ENCODE measurements at regions not wholly inside any gene's neighbourhood (a gene's known extent, or its start where the extent isn't known, plus 50 kb on each side); places are given as distances from the start of the nearest gene placed in this dataset.

- TF ChIP-seq CTCF (IDR thresholded peaks at IDR 0.05; ENCODE audit: unreplicated experiment) = no peak
- Mint-ChIP-seq H3K27me3 (peaks cover 16% of the 10 kb centered on the region), H3K9me3 (ENCODE audit: low read depth) (no peaks in the 10 kb centered on the region), H3K36me3 (ENCODE audit: insufficient read depth) (no peaks in the 10 kb centered on the region), H3K4me3 (ENCODE audit: low read depth) (no peak overlapping the region), H3K4me1 (ENCODE audit: low read depth) (no peaks in the 10 kb centered on the region), H3K27ac (no peak overlapping the region)
- DNase-seq (ENCODE audit: low spot score, unreplicated experiment) = no peak
Measured at GRCh38 chr22:27123880-27124279, 466.5 kb downstream of the MIAT start.

- no peaks in the 10 kb centered on the region for H3K4me1 Mint-ChIP-seq (ENCODE audit: low read depth)
- peaks cover 20% of the 10 kb centered on the region for H3K27me3 Mint-ChIP-seq
- no peak overlapping the region for H3K4me3 Mint-ChIP-seq (ENCODE audit: low read depth)
- TF ChIP-seq CTCF (IDR thresholded peaks at IDR 0.05; ENCODE audit: unreplicated experiment) = no peak
- DNase-seq (ENCODE audit: low spot score, unreplicated experiment) = no peak
- H3K9me3 Mint-ChIP-seq (ENCODE audit: low read depth) = no peaks in the 10 kb centered on the region
- no peak overlapping the region for H3K27ac Mint-ChIP-seq
- H3K36me3 Mint-ChIP-seq (ENCODE audit: insufficient read depth) = no peaks in the 10 kb centered on the region
Measured at GRCh38 chr22:27124351-27124966, 467.1 kb downstream of the MIAT start.

- no peaks in the 10 kb centered on the region for H3K36me3 Mint-ChIP-seq (ENCODE audit: insufficient read depth)
- H3K27ac Mint-ChIP-seq = no peak overlapping the region
- no peak for TF ChIP-seq CTCF (IDR thresholded peaks at IDR 0.05; ENCODE audit: unreplicated experiment)
- peaks cover 20% of the 10 kb centered on the region for H3K27me3 Mint-ChIP-seq
- no peaks in the 10 kb centered on the region for H3K9me3 Mint-ChIP-seq (ENCODE audit: low read depth)
- no peak for DNase-seq (ENCODE audit: low spot score, unreplicated experiment)
- H3K4me1 Mint-ChIP-seq (ENCODE audit: low read depth) = no peaks in the 10 kb centered on the region
- H3K4me3 Mint-ChIP-seq (ENCODE audit: low read depth) = no peak overlapping the region
Measured at GRCh38 chr22:27125539-27125938, 468.2 kb downstream of the MIAT start.

- DNase-seq (ENCODE audit: low spot score, unreplicated experiment) = no peak
- Mint-ChIP-seq H3K36me3 (ENCODE audit: insufficient read depth) (no peaks in the 10 kb centered on the region), H3K4me1 (ENCODE audit: low read depth) (no peaks in the 10 kb centered on the region), H3K9me3 (ENCODE audit: low read depth) (no peaks in the 10 kb centered on the region), H3K27me3 (peaks cover 32% of the 10 kb centered on the region), H3K4me3 (ENCODE audit: low read depth) (no peak overlapping the region), H3K27ac (no peak overlapping the region)
- TF ChIP-seq CTCF (IDR thresholded peaks at IDR 0.05; ENCODE audit: unreplicated experiment) = no peak
Measured at GRCh38 chr22:27127911-27128310, 470.5 kb downstream of the MIAT start.

- Mint-ChIP-seq H3K9me3 (ENCODE audit: low read depth) (no peaks in the 10 kb centered on the region), H3K36me3 (ENCODE audit: insufficient read depth) (no peaks in the 10 kb centered on the region), H3K27ac (no peak overlapping the region), H3K4me3 (ENCODE audit: low read depth) (no peak overlapping the region), H3K4me1 (ENCODE audit: low read depth) (no peaks in the 10 kb centered on the region), H3K27me3 (peaks cover 38% of the 10 kb centered on the region)
- no peak for TF ChIP-seq CTCF (IDR thresholded peaks at IDR 0.05; ENCODE audit: unreplicated experiment)
- DNase-seq (ENCODE audit: low spot score, unreplicated experiment) = no peak
Measured at GRCh38 chr22:27128461-27129085, 471.2 kb downstream of the MIAT start.

Measured in progenitor cell of endocrine pancreas (in vitro differentiated cells).